Activated naive CD4-positive, alpha-beta T cell (primary cell): ENCODE measurements at regions not wholly inside any gene's neighbourhood (a gene's known extent, or its start where the extent isn't known, plus 50 kb on each side); places are given as distances from the start of the nearest gene placed in this dataset.

Experiments used
- DNase-seq, 4 experiments: peaks; one replicate each; lab custom pipeline; 2025; lab: John Stamatoyannopoulos, UW

GRCh38 chr5:6003040-6003825 is 375.1 kb downstream of the MED10 start:
- DNase-seq = no peak

GRCh38 chr5:6000867-6001266 is 377.5 kb downstream of the MED10 start:
- no peak for DNase-seq

- no peak for DNase-seq
These were observed 382.5 kb downstream of the MED10 start for GRCh38 chr5:5995819-5996218.

- no peak for DNase-seq
These were observed 391.7 kb downstream of the MED10 start for GRCh38 chr5:5986492-5987178.

GRCh38 chr5:5985332-5985731 is 393.0 kb downstream of the MED10 start:
- no peak for DNase-seq

- no peak for DNase-seq
These were observed 394.9 kb downstream of the MED10 start for GRCh38 chr5:5983261-5983980.

- no peak for DNase-seq
These were observed 396.8 kb downstream of the MED10 start for GRCh38 chr5:5981562-5981961.

- DNase-seq = no peak
These were observed 397.8 kb downstream of the MED10 start for GRCh38 chr5:5980538-5980895.

- no peak for DNase-seq
These were observed 398.4 kb downstream of the MED10 start for GRCh38 chr5:5979761-5980537.

GRCh38 chr5:5979377-5979760 is 399.0 kb downstream of the MED10 start:
- no peak for DNase-seq

GRCh38 chr5:5978501-5979376 is 399.6 kb downstream of the MED10 start:
- no peak for DNase-seq

GRCh38 chr5:5971203-5971602 is 407.1 kb downstream of the MED10 start:
- DNase-seq = no peak

GRCh38 chr5:5969942-5970483 is 408.3 kb downstream of the MED10 start:
- no peak for DNase-seq

- DNase-seq = no peak
These were observed 409.4 kb downstream of the MED10 start for GRCh38 chr5:5968981-5969380.

GRCh38 chr5:5967944-5968343 is 410.4 kb downstream of the MED10 start:
- no peak for DNase-seq

- DNase-seq = no peak
These were observed 411.0 kb downstream of the MED10 start for GRCh38 chr5:5967373-5967772.

GRCh38 chr5:5965132-5965531 is 413.2 kb downstream of the MED10 start:
- no peak for DNase-seq

GRCh38 chr5:5964347-5964746 is 414.0 kb downstream of the MED10 start:
- DNase-seq = no peak

GRCh38 chr5:5957737-5958136 is 420.6 kb downstream of the MED10 start:
- no peak for DNase-seq

GRCh38 chr5:5954275-5954598 is 424.1 kb downstream of the MED10 start:
- no peak for DNase-seq
